ENCODE measurements at regions not wholly inside any gene's neighbourhood (a gene's known extent, or its start where the extent isn't known, plus 50 kb on each side); places are given as distances from the start of the nearest gene placed in this dataset.

GRCh38 chr10:29859521-29860130 lies 199.8 kb downstream of the JCAD start:
- H3K27ac ChIP-seq, result no peak overlapping the region
- H3K36me3 ChIP-seq (replicated peaks), result no peaks in the 10 kb centered on the region
- no peaks in the 10 kb centered on the region for H3K27me3 ChIP-seq (replicated peaks)
- in situ Hi-C loops (cut with HindIII; ENCODE audit: low pct_ligation_motif_present, low sequenced_read_pairs), result no loop called here
- no peak overlapping the region for H3K4me3 ChIP-seq (ENCODE audit: low read depth, low read length)
- DNase-seq, result no peak
- no peak for TF ChIP-seq CTCF (IDR thresholded peaks at IDR 0.05; ENCODE audit: low read depth, low read length, missing control alignments)

GRCh38 chr10:29858702-29859267 lies 200.6 kb downstream of the JCAD start:
- H3K27me3 ChIP-seq (replicated peaks), result no peaks in the 10 kb centered on the region
- TF ChIP-seq CTCF (IDR thresholded peaks at IDR 0.05; ENCODE audit: low read depth, low read length, missing control alignments), result no peak
- no peak overlapping the region for H3K27ac ChIP-seq
- H3K36me3 ChIP-seq (replicated peaks), result no peaks in the 10 kb centered on the region
- in situ Hi-C loops (cut with HindIII; ENCODE audit: low pct_ligation_motif_present, low sequenced_read_pairs), result no loop called here
- H3K4me3 ChIP-seq (ENCODE audit: low read depth, low read length), result no peak overlapping the region
- DNase-seq, result no peak

- peak; percentile 52 for DNase-seq
- Histone ChIP-seq H3K27me3 (replicated peaks) (no peaks in the 10 kb centered on the region), H3K36me3 (replicated peaks) (no peaks in the 10 kb centered on the region), H3K27ac (no peak overlapping the region), H3K4me3 (ENCODE audit: low read depth, low read length) (no peak overlapping the region)
- in situ Hi-C loops (cut with HindIII; ENCODE audit: low pct_ligation_motif_present, low sequenced_read_pairs), result no loop called here
- peak; percentile 85 for TF ChIP-seq CTCF (IDR thresholded peaks at IDR 0.05; ENCODE audit: low read depth, low read length, missing control alignments)
Measured at GRCh38 chr10:29857843-29858701, 201.3 kb downstream of the JCAD start.

GRCh38 chr10:29856295-29856694 lies 203.1 kb downstream of the JCAD start:
- no peaks in the 10 kb centered on the region for H3K36me3 ChIP-seq (replicated peaks)
- H3K4me3 ChIP-seq (ENCODE audit: low read depth, low read length), result no peak overlapping the region
- no peak for TF ChIP-seq CTCF (IDR thresholded peaks at IDR 0.05; ENCODE audit: low read depth, low read length, missing control alignments)
- H3K27ac ChIP-seq, result no peak overlapping the region
- DNase-seq, result no peak
- no peaks in the 10 kb centered on the region for H3K27me3 ChIP-seq (replicated peaks)
- in situ Hi-C loops (cut with HindIII; ENCODE audit: low pct_ligation_motif_present, low sequenced_read_pairs), result no loop called here

- H3K36me3 ChIP-seq (replicated peaks), result no peaks in the 10 kb centered on the region
- no peaks in the 10 kb centered on the region for H3K27me3 ChIP-seq (replicated peaks)
- in situ Hi-C loops (cut with HindIII; ENCODE audit: low pct_ligation_motif_present, low sequenced_read_pairs), result no loop called here
- DNase-seq, result no peak
- TF ChIP-seq CTCF (IDR thresholded peaks at IDR 0.05; ENCODE audit: low read depth, low read length, missing control alignments), result no peak
- H3K4me3 ChIP-seq (ENCODE audit: low read depth, low read length), result no peak overlapping the region
- H3K27ac ChIP-seq, result no peak overlapping the region
Measured at GRCh38 chr10:29853913-29854312, 205.5 kb downstream of the JCAD start.
